HepG2 (cell line): ENCODE measurements at regions not wholly inside any gene's neighbourhood (a gene's known extent, or its start where the extent isn't known, plus 50 kb on each side); places are given as distances from the start of the nearest gene placed in this dataset.
A peak's percentile ranks its signal among the peaks of the same experiment; 100 is the strongest.
"Not testable (repeated sequence)": the region's sequence is repeated elsewhere in the genome, so short reads cannot be mapped to it uniquely, and the experiment has no call there.

Experiments
- ATAC-seq: fragments of 200-7000 bp; cut with Tn5 transposase; 3 replicates; pipeline ENCODE4 v1.9.1; 2020; ENCODE audit warnings: mild to moderate bottlenecking, moderate library complexity
- BruUV-seq: library from RNA; stranded (reverse); fragments of 400-500 nt; replicated peaks from 2 replicates; lab custom pipeline; 2021; lab: Mats Ljungman, UMichigan
- CTCF ChIA-PET: fragments of 300-600 bp; formaldehyde crosslinking; extraction: SDS; loops from one replicate; lab custom pipeline; 2021; ENCODE audit warnings: low total read pairs, inconsistent platforms, low intra/inter-chr PET ratio; lab: Yijun Ruan, JAX
- POLR2A ChIA-PET: fragments of 350-600 bp; sonication (Branson Sonifier 250); formaldehyde crosslinking; loops from one replicate; lab custom pipeline; 2020; ENCODE audit warnings: antibody characterized with exemption, inconsistent platforms; lab: Yijun Ruan, JAX
- DNase-seq: peaks from one replicate; pipeline ENCODE4 v3.0.0-alpha.2; 2015; ENCODE audit warnings: low spot score
- FAIRE-seq: peaks from 3 replicates; lab custom pipeline; 2011; peaks lifted over from hg19 to GRCh38; lab: Jason Lieb, UNC
- H2AFZ ChIP-seq: one replicate; pipeline ENCODE4 v1.6.1; 2011; ENCODE audit warnings: low read length, inconsistent platforms
- H3K27ac ChIP-seq: fragments of 300-600 bp; 3 replicates; pipeline ENCODE4 v1.8.0; 2011; ENCODE audit warnings: mixed run types, mild to moderate bottlenecking, mixed read lengths, low read length, inconsistent platforms; ENCODE audit not compliant: insufficient read depth; ENCODE audit errors: extremely low read length
- H3K27me3 ChIP-seq, 2 experiments: fragments of 200-600 bp in 1 of 2; 2 replicates in 1 of 2; 3 replicates in 1 of 2; pipeline versions ENCODE4 v1.6.0 to v1.8.0; 2011; ENCODE audit warnings: low read length in 2 of 2, mild to moderate bottlenecking in 2 of 2, moderate library complexity in 2 of 2, inconsistent platforms in 1 of 2; ENCODE audit not compliant: insufficient read depth in 2 of 2, control insufficient read depth in 1 of 2
- H3K36me3 ChIP-seq, 2 experiments: fragments of 200-600 bp in 1 of 2; replicated peaks in 1 of 2; 2 replicates in 1 of 2; 3 replicates in 1 of 2; pipeline versions ENCODE4 v1.5.1 to v1.8.0; 2011; ENCODE audit warnings: low read length in 2 of 2, inconsistent platforms in 1 of 2; ENCODE audit not compliant: insufficient read depth in 2 of 2, control insufficient read depth in 1 of 2
- H3K4me1 ChIP-seq: 2 replicates; pipeline ENCODE4 v1.5.1; 2012; ENCODE audit warnings: low read length, inconsistent platforms; ENCODE audit not compliant: insufficient read depth
- H3K4me2 ChIP-seq: 2 replicates; pipeline ENCODE4 v1.6.0; 2011; ENCODE audit warnings: low read depth, low read length, inconsistent platforms
- H3K4me3 ChIP-seq, 3 experiments: fragments of 200-600 bp in 1 of 3; sonication (generic), shearing (Covaris generic) in 1 of 3; replicated peaks in 1 of 3; 2 replicates each; pipeline ENCODE4 v1.5.1; 2011 to 2016; ENCODE audit warnings: low read length in 3 of 3, inconsistent platforms in 2 of 3, low read depth in 2 of 3, mild to moderate bottlenecking in 2 of 3, control low read depth in 1 of 3, mixed read lengths in 1 of 3; ENCODE audit not compliant: insufficient read depth in 1 of 3
- H3K79me2 ChIP-seq: one replicate; pipeline ENCODE4 v1.6.1; 2011; ENCODE audit warnings: low read length, inconsistent platforms; ENCODE audit not compliant: insufficient read depth
- H3K9ac ChIP-seq: 2 replicates; pipeline ENCODE4 v1.6.0; 2011; ENCODE audit warnings: mild to moderate bottlenecking, low read depth, low read length, inconsistent platforms; ENCODE audit not compliant: insufficient read depth
- H3K9me3 ChIP-seq: 2 replicates; pipeline ENCODE4 v1.5.1; 2012; ENCODE audit warnings: mild to moderate bottlenecking, low read length
- H4K20me1 ChIP-seq: 2 replicates; pipeline ENCODE4 v1.6.0; 2011; ENCODE audit warnings: inconsistent platforms, mild to moderate bottlenecking, low read length, moderate library complexity; ENCODE audit not compliant: insufficient read depth
- CTCF ChIP-seq: sonication (generic); formaldehyde crosslinking; IDR thresholded peaks from 2 replicates; pipeline ENCODE4 v1.5.0; 2020; ENCODE audit warnings: mild to moderate bottlenecking, missing genetic modification reagents, moderate library complexity
- GTF2F1 ChIP-seq: fragments of 150-350 bp; IDR thresholded peaks from 2 replicates; pipeline ENCODE4 v1.6.1; 2014; ENCODE audit warnings: low read length
- SALL1 ChIP-seq: sonication (generic); formaldehyde crosslinking; IDR thresholded peaks from 2 replicates; pipeline ENCODE4 v1.8.0; 2022; ENCODE audit warnings: mild to moderate bottlenecking, missing genetic modification reagents
- SAP130 ChIP-seq: IDR thresholded peaks from 2 replicates; pipeline ENCODE4 v1.6.1; 2016; ENCODE audit warnings: low read depth
- WGBS: methylation state at CpG from one replicate; pipeline ENCODE4 v1.1.6; 2017; ENCODE audit warnings: low lambda C conversion rate; 5-methylcytosine and 5-hydroxymethylcytosine counted together
- in situ Hi-C: cut with HindIII; loops from 2 replicates; pipeline ENCODE4 v1.10.0; 2017; ENCODE audit warnings: low pct_unique_long_range_greater_than_20kb; ENCODE audit not compliant: extremely low pct_ligation_motif_present
- intact Hi-C: fragments of 100-400 bp; cut with micrococcal nuclease; formaldehyde crosslinking; loops from one replicate; pipeline ENCODE4 v1.10.0; 2022; ENCODE audit not compliant: unreplicated experiment

GRCh38 chr2:88961323-88961722, 269.9 kb downstream of the RPIA start:
- POLR2A ChIA-PET, H3K9me3 ChIP-seq, H3K27ac ChIP-seq, intact Hi-C loops, H3K4me3 ChIP-seq, H3K9ac ChIP-seq, DNase-seq, H4K20me1 ChIP-seq, H3K4me2 ChIP-seq, in situ Hi-C loops, H2AFZ ChIP-seq, H3K4me1 ChIP-seq, CTCF ChIA-PET, H3K79me2 ChIP-seq, FAIRE-seq, H3K27me3 ChIP-seq, BruUV-seq, H3K36me3 ChIP-seq: not testable (repeated sequence)
- ATAC-seq, result peak; percentile 66; the same call in 2 of the 3 replicates
- TF ChIP-seq CTCF (CRISPR knock-in tag), result peak; percentile 37
- WGBS, result 0% methylated on average over 1 of the region's 3 CpGs

- Histone ChIP-seq H3K27me3 (0 out of 5 replicates have a peak, but pooled peaks cover 0 to 3% of the 10 kb centered on the region in 2 experiments), H3K36me3 (no peaks in the 10 kb centered on the region), H3K4me2 (no peak overlapping the region), H3K79me2 (no peaks in the 10 kb centered on the region), H2AFZ (no peak overlapping the region), H3K27ac (no peak overlapping the region), H4K20me1 (no peaks in the 10 kb centered on the region), H3K4me1 (no peaks in the 10 kb centered on the region), H3K9ac (no peak overlapping the region), H3K9me3 (no peaks in the 10 kb centered on the region), H3K4me3 (no peak overlapping the region)
- intact Hi-C loops, result loop anchor here (5.0 kb wide), 1 partner anchor 66 kb away; no protein-coding TSS in a partner anchor
- no TSS peak for BruUV-seq
- ChIA-PET POLR2A (no interaction called here), CTCF (no interaction called here)
- peak; percentile 83 for ATAC-seq
- TF ChIP-seq GTF2F1, result no peak
- TF ChIP-seq SALL1 (CRISPR knock-in tag), result no peak
- TF ChIP-seq SAP130, result no peak
- TF ChIP-seq CTCF (CRISPR knock-in tag), result peak; percentile 44
- WGBS, result 4% methylated on average over 3 of the region's 3 CpGs
- in situ Hi-C loops, result no loop called here
- peak; percentile 30 for FAIRE-seq
- peak; percentile 15 for DNase-seq
Measured at GRCh38 chr2:88967844-88968243, 276.4 kb downstream of the RPIA start.

DNA sequence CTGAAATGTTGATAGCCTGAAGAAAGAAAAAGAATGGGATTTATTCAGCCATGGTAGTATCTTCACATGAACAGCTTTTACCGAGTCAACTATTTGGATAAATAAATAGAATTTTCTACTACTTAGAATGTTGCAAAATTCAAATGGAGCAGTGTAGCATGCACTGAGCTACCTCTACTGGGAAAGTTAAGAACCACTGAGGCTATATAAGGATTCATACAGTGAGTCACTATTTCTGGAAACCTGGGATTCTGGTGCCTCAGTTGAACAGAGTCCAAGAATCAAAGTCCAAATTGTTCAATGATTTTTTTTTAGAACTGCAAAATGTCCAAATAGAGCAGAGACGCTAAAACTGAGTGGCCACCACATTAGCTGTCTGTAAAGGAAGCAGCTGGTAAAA, 286.5 kb downstream of the RPIA start:
- WGBS, result 0% methylated on average over 2 of the region's 2 CpGs
- H3K9ac ChIP-seq, FAIRE-seq, H3K27me3 ChIP-seq, CTCF ChIA-PET, in situ Hi-C loops, H4K20me1 ChIP-seq, H2AFZ ChIP-seq, H3K4me2 ChIP-seq, H3K79me2 ChIP-seq, H3K27ac ChIP-seq, H3K4me1 ChIP-seq, H3K36me3 ChIP-seq, intact Hi-C loops, POLR2A ChIA-PET, ATAC-seq, BruUV-seq, H3K4me3 ChIP-seq, H3K9me3 ChIP-seq, DNase-seq: not testable (repeated sequence)
